ENCODE measurements at regions not wholly inside any gene's neighbourhood (a gene's known extent, or its start where the extent isn't known, plus 50 kb on each side); places are given as distances from the start of the nearest gene placed in this dataset.

DNA sequence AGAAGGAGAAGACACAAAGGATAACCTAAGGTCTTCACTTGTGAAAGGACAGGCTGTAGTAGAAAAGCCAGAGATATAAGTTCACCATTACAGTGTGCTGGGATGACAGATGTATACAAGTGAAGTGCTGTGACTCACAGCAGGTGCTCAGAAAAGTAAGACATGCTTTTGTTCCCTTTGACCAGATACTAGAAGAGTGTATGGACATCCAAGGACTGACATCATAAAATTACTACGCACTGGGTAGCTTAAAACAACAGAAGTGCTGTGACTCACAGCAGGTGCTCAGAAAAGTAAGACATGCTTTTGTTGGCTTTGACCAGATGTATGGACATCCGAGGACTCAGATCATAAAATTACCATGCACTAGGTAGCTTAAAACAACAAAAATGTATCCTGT, 61.6 kb upstream of the BTC start:
- ATAC-seq (no peak), DNase-seq (ENCODE audit: low spot score) (no peak)
- H3K4me3 ChIP-seq, result no peak overlapping the region
- no peak overlapping the region for H2AFZ ChIP-seq
- no peaks in the 10 kb centered on the region for H3K4me1 ChIP-seq (ENCODE audit: insufficient read depth)
- H3K9me3 Mint-ChIP-seq, result peaks cover 5% of the 10 kb centered on the region
- no peak overlapping the region for H3K27ac ChIP-seq (ENCODE audit: low read depth)
- peaks cover 16% of the 10 kb centered on the region; the same call in 1 of the 2 replicates for H3K9me2 ChIP-seq (ENCODE audit: insufficient read depth)
- H4K20me1 ChIP-seq (replicated peaks; ENCODE audit: insufficient read depth), result no peaks in the 10 kb centered on the region
- H3K4me2 ChIP-seq, result no peak overlapping the region
- H3K4me1 Mint-ChIP-seq, result peaks cover 2% of the 10 kb centered on the region; the same call in 1 of the 3 replicates
- TF ChIP-seq, protein P1, sequence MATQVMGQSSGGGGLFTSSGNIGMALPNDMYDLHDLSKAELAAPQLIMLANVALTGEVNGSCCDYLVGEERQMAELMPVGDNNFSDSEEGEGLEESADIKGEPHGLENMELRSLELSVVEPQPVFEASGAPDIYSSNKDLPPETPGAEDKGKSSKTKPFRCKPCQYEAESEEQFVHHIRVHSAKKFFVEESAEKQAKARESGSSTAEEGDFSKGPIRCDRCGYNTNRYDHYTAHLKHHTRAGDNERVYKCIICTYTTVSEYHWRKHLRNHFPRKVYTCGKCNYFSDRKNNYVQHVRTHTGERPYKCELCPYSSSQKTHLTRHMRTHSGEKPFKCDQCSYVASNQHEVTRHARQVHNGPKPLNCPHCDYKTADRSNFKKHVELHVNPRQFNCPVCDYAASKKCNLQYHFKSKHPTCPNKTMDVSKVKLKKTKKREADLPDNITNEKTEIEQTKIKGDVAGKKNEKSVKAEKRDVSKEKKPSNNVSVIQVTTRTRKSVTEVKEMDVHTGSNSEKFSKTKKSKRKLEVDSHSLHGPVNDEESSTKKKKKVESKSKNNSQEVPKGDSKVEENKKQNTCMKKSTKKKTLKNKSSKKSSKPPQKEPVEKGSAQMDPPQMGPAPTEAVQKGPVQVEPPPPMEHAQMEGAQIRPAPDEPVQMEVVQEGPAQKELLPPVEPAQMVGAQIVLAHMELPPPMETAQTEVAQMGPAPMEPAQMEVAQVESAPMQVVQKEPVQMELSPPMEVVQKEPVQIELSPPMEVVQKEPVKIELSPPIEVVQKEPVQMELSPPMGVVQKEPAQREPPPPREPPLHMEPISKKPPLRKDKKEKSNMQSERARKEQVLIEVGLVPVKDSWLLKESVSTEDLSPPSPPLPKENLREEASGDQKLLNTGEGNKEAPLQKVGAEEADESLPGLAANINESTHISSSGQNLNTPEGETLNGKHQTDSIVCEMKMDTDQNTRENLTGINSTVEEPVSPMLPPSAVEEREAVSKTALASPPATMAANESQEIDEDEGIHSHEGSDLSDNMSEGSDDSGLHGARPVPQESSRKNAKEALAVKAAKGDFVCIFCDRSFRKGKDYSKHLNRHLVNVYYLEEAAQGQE (IDR thresholded peaks at IDR 0.05; ENCODE audit: unreplicated experiment), result no peak
- TF ChIP-seq CREB1 (CRISPR knock-in tag; IDR thresholded peaks at IDR 0.05; ENCODE audit: low read depth) (no peak), POLR2AphosphoS5 (IDR thresholded peaks at IDR 0.05; ENCODE audit: low read depth) (no peak), ZNF114 (CRISPR knock-in tag; IDR thresholded peaks at IDR 0.05) (no peak), EZH2 (IDR thresholded peaks at IDR 0.05; ENCODE audit: low read depth, unreplicated experiment) (no peak), NANOG (IDR thresholded peaks at IDR 0.05; ENCODE audit: borderline replicate concordance) (no peak), EZH2phosphoT487 (IDR thresholded peaks at IDR 0.05; ENCODE audit: unreplicated experiment) (no peak)
- TF ChIP-seq, protein P2, sequence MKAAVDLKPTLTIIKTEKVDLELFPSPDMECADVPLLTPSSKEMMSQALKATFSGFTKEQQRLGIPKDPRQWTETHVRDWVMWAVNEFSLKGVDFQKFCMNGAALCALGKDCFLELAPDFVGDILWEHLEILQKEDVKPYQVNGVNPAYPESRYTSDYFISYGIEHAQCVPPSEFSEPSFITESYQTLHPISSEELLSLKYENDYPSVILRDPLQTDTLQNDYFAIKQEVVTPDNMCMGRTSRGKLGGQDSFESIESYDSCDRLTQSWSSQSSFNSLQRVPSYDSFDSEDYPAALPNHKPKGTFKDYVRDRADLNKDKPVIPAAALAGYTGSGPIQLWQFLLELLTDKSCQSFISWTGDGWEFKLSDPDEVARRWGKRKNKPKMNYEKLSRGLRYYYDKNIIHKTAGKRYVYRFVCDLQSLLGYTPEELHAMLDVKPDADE (IDR thresholded peaks at IDR 0.05), result no peak
- TF ChIP-seq, protein P3, sequence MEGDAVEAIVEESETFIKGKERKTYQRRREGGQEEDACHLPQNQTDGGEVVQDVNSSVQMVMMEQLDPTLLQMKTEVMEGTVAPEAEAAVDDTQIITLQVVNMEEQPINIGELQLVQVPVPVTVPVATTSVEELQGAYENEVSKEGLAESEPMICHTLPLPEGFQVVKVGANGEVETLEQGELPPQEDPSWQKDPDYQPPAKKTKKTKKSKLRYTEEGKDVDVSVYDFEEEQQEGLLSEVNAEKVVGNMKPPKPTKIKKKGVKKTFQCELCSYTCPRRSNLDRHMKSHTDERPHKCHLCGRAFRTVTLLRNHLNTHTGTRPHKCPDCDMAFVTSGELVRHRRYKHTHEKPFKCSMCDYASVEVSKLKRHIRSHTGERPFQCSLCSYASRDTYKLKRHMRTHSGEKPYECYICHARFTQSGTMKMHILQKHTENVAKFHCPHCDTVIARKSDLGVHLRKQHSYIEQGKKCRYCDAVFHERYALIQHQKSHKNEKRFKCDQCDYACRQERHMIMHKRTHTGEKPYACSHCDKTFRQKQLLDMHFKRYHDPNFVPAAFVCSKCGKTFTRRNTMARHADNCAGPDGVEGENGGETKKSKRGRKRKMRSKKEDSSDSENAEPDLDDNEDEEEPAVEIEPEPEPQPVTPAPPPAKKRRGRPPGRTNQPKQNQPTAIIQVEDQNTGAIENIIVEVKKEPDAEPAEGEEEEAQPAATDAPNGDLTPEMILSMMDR (conservative IDR thresholded peaks at IDR 0.05; ENCODE audit: low read depth in 2 of 2), result no peak
- no peak overlapping the region for H3K4me3 Mint-ChIP-seq
- no peaks in the 10 kb centered on the region for H3K36me3 ChIP-seq (ENCODE audit: insufficient read depth)
- no peaks in the 10 kb centered on the region for H3K27me3 ChIP-seq (ENCODE audit: insufficient read depth)
- H3K27ac Mint-ChIP-seq, result no peak overlapping the region
- H3K79me2 ChIP-seq (replicated peaks; ENCODE audit: insufficient read depth), result no peaks in the 10 kb centered on the region
- no peaks in the 10 kb centered on the region for H3K27me3 Mint-ChIP-seq (ENCODE audit: insufficient read depth, low read depth, poor library complexity)
- H3K36me3 Mint-ChIP-seq (ENCODE audit: low read depth), result no peaks in the 10 kb centered on the region
- H3F3A ChIP-seq (replicated peaks; ENCODE audit: low read depth), result no peaks in the 10 kb centered on the region

DNA sequence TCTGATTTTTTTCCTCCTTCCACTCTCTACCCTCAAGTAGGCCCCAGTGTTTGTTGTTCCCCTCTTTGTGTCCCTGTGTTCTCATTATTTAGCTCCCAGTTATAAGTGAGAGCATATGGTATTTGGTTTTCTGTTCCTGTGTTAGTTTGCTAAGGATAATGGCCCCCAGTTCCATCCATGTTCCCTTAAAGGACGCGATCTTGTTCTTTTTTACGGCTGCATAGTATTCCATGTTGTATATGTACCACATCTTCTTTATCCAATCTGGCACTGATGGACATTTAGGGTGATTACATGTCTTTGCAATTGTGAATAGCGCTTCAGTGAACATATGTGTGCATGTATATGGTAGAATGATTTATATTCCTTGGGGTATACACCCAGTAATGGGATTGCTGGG, 54.5 kb upstream of the BTC start:
- Mint-ChIP-seq H3K4me3 (no peak overlapping the region), H3K4me1 (no peaks in the 10 kb centered on the region)
- TF ChIP-seq, protein P4, sequence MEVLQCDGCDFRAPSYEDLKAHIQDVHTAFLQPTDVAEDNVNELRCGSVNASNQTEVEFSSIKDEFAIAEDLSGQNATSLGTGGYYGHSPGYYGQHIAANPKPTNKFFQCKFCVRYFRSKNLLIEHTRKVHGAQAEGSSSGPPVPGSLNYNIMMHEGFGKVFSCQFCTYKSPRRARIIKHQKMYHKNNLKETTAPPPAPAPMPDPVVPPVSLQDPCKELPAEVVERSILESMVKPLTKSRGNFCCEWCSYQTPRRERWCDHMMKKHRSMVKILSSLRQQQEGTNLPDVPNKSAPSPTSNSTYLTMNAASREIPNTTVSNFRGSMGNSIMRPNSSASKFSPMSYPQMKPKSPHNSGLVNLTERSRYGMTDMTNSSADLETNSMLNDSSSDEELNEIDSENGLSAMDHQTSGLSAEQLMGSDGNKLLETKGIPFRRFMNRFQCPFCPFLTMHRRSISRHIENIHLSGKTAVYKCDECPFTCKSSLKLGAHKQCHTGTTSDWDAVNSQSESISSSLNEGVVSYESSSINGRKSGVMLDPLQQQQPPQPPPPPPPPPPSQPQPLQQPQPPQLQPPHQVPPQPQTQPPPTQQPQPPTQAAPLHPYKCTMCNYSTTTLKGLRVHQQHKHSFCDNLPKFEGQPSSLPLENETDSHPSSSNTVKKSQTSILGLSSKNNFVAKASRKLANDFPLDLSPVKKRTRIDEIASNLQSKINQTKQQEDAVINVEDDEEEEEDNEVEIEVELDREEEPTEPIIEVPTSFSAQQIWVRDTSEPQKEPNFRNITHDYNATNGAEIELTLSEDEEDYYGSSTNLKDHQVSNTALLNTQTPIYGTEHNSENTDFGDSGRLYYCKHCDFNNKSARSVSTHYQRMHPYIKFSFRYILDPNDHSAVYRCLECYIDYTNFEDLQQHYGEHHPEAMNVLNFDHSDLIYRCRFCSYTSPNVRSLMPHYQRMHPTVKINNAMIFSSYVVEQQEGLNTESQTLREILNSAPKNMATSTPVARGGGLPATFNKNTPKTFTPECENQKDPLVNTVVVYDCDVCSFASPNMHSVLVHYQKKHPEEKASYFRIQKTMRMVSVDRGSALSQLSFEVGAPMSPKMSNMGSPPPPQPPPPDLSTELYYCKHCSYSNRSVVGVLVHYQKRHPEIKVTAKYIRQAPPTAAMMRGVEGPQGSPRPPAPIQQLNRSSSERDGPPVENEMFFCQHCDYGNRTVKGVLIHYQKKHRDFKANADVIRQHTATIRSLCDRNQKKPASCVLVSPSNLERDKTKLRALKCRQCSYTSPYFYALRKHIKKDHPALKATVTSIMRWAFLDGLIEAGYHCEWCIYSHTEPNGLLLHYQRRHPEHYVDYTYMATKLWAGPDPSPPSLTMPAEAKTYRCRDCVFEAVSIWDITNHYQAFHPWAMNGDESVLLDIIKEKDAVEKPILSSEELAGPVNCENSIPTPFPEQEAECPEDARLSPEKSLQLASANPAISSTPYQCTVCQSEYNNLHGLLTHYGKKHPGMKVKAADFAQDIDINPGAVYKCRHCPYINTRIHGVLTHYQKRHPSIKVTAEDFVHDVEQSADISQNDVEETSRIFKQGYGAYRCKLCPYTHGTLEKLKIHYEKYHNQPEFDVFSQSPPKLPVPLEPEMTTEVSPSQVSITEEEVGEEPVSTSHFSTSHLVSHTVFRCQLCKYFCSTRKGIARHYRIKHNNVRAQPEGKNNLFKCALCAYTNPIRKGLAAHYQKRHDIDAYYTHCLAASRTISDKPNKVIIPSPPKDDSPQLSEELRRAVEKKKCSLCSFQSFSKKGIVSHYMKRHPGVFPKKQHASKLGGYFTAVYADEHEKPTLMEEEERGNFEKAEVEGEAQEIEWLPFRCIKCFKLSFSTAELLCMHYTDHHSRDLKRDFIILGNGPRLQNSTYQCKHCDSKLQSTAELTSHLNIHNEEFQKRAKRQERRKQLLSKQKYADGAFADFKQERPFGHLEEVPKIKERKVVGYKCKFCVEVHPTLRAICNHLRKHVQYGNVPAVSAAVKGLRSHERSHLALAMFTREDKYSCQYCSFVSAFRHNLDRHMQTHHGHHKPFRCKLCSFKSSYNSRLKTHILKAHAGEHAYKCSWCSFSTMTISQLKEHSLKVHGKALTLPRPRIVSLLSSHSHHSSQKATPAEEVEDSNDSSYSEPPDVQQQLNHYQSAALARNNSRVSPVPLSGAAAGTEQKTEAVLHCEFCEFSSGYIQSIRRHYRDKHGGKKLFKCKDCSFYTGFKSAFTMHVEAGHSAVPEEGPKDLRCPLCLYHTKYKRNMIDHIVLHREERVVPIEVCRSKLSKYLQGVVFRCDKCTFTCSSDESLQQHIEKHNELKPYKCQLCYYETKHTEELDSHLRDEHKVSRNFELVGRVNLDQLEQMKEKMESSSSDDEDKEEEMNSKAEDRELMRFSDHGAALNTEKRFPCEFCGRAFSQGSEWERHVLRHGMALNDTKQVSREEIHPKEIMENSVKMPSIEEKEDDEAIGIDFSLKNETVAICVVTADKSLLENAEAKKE (CRISPR knock-in tag; IDR thresholded peaks at IDR 0.05), result no peak

More for the DNA sequence above, 54.5 kb upstream of the BTC start:
- no peaks in the 10 kb centered on the region for H3F3A ChIP-seq (replicated peaks; ENCODE audit: low read depth)
- DNase-seq (ENCODE audit: low spot score), result no peak
- no peaks in the 10 kb centered on the region for H3K4me1 ChIP-seq (ENCODE audit: insufficient read depth)
- H3K27ac ChIP-seq (ENCODE audit: low read depth), result no peak overlapping the region
- H3K27me3 ChIP-seq (ENCODE audit: insufficient read depth), result no peaks in the 10 kb centered on the region
- H2AFZ ChIP-seq, result no peak overlapping the region
- H3K9me2 ChIP-seq (ENCODE audit: insufficient read depth), result peaks cover 3% of the 10 kb centered on the region; the same call in 1 of the 2 replicates
- peaks cover 6% of the 10 kb centered on the region for H3K27me3 Mint-ChIP-seq (ENCODE audit: insufficient read depth, low read depth, poor library complexity)
- H4K20me1 ChIP-seq (replicated peaks; ENCODE audit: insufficient read depth), result no peaks in the 10 kb centered on the region
- peaks cover 37% of the 10 kb centered on the region for H3K9me3 Mint-ChIP-seq
- ATAC-seq, result no peak
- H3K79me2 ChIP-seq (replicated peaks; ENCODE audit: insufficient read depth), result no peaks in the 10 kb centered on the region
- H3K27ac Mint-ChIP-seq, result no peak overlapping the region
- no peak overlapping the region for H3K4me2 ChIP-seq
- H3K36me3 Mint-ChIP-seq (ENCODE audit: low read depth), result peaks cover 8% of the 10 kb centered on the region; the same call in 2 of the 3 replicates
- no peak overlapping the region for H3K4me3 ChIP-seq
- no peaks in the 10 kb centered on the region for H3K36me3 ChIP-seq (ENCODE audit: insufficient read depth)

Measured in GM23338 (cell line).